Loucy (cell line): ENCODE measurements at regions not wholly inside any gene's neighbourhood (a gene's known extent, or its start where the extent isn't known, plus 50 kb on each side); places are given as distances from the start of the nearest gene placed in this dataset.

ENCODE experiments used
- CTCF ChIP-seq: fragments of 200-600 bp; sonication (generic); conservative IDR thresholded peaks from 2 replicates; pipeline ENCODE4 v1.5.1; 2014; ENCODE audit warnings: mild to moderate bottlenecking, antibody characterized with exemption, low read length
- EZH2phosphoT487 ChIP-seq: fragments of 200-600 bp; IDR thresholded peaks from 2 replicates; pipeline ENCODE4 v1.6.1; 2018; ENCODE audit warnings: antibody characterized with exemption, mild to moderate bottlenecking, moderate library complexity, borderline replicate concordance

- TF ChIP-seq CTCF (no peak), EZH2phosphoT487 (no peak)
Observed at GRCh38 chr20:57083072-57083471, 183.4 kb downstream of the BMP7 start.
